HTR-8/SVneo (cell line): ENCODE measurements at regions not wholly inside any gene's neighbourhood (a gene's known extent, or its start where the extent isn't known, plus 50 kb on each side); places are given as distances from the start of the nearest gene placed in this dataset.

Source experiments
- DNase-seq: peaks from one replicate; pipeline ENCODE4 v3.0.0; 2011; ENCODE audit warnings: low spot score, mixed read lengths; ENCODE audit not compliant: insufficient read length
- FAIRE-seq: peaks from 2 replicates; lab custom pipeline; 2011; peaks lifted over from hg19 to GRCh38; lab: Jason Lieb, UNC

DNA sequence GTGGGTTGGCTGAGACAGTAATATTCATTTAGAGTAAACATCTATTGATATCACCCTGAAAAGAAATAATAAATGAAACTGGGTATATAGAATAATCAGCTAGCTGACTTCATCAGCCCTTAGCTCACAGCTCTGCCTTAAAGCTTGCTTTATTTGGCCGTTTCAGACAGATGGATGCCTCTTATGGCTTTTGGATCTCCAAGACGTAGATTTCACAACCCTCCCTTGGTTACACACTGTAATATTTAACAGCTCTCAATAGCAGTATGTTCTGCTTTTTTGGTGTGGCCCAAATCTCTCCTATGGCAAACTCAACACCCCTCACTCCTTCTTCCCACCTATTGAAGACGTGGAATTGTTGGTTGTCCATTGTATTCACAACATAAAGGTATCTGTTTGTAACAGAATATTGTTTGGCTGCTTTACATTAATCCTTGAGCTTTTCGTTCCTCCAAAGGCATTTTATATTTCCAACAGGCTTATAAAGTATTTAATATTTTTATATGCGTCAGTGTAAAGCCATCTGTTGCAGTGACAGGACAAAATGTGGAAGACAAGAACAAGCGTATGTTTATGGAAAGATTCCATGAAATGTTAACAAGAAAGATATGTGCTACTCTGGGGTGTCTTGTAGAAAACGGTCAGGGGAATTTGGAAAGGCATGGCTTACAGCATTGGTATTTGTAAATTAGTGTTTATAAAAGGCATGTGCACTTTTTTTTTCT lies 837.0 kb upstream of the RBFOX1 start:
- FAIRE-seq = no peak
- no peak for DNase-seq

- no peak for DNase-seq
- no peak for FAIRE-seq
Measured at GRCh38 chr16:6494716-6495115, 837.9 kb upstream of the RBFOX1 start.

GRCh38 chr16:6493555-6493954 lies 839.1 kb upstream of the RBFOX1 start:
- FAIRE-seq = no peak
- DNase-seq = no peak

DNA sequence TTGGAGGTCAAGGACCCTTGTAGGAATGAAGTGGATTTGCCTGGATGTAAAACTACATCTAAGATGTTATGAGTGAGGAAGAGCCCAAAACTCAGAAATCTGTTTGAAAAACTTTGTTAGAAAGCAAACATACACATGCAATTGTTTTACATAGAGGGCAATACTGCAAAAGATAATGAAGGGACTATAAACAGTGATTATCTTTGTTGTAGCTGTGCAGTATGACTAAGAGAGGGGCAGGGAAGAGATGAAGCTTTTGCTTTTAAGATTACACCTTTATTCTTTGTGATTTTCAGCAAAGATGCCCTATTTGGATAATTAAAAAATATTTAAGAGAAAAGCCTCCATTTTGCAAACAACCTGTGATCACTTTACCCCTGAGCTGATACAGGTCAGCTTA lies 839.9 kb upstream of the RBFOX1 start:
- DNase-seq = no peak
- FAIRE-seq = no peak

- FAIRE-seq (no peak), DNase-seq (no peak)
Measured at GRCh38 chr16:6484935-6485334, 847.7 kb upstream of the RBFOX1 start.

DNA sequence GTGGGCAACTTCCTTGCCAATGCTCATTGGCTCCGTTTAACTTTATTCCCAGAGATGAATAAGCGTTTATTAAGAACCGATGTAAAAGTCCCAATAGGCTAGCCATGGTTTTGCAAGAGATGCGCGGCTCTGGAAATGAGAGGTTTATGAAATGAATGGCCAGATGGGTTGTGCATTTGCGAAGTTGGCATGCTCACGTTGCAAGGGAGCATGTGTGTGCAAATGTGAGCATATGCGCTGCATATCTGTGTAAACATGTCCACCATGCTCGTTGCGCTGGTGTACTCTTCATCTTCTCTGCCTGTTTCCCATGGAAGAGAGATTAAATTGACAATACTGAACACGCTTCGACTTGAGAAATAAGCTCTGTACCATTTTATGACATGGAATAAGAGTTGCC lies 848.6 kb upstream of the RBFOX1 start:
- no peak for DNase-seq

DNA sequence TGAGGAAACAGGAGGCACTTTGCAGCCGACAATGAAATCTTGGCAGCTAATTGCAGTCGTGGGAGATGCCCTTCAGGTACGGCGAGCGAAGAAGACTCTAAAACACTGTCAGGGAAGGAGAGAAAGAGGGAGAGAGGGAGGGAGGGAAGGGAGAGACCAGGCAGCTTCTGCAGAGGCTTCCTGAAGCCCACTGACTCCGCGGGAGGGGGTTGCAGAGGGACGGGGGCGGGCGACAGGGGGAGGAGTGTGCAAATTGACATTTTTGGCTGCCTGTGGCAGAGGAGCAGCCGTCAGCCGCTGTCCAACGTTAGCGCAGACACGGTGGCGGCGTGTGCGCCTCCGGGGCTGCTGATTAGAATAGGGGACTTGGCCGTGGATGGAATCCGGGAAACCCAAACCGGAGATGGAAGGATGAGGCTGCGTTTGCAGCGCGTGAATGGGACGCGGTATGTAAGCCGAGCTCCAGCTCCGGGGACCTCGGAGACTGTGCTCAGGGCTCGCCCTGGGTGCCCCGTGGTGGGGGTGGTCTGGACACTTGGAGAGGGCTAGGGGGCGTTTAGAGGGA lies 849.1 kb upstream of the RBFOX1 start:
- no peak for DNase-seq
- FAIRE-seq = no peak

More for the DNA sequence above, 848.6 kb upstream of the RBFOX1 start:
- FAIRE-seq = no peak

DNA sequence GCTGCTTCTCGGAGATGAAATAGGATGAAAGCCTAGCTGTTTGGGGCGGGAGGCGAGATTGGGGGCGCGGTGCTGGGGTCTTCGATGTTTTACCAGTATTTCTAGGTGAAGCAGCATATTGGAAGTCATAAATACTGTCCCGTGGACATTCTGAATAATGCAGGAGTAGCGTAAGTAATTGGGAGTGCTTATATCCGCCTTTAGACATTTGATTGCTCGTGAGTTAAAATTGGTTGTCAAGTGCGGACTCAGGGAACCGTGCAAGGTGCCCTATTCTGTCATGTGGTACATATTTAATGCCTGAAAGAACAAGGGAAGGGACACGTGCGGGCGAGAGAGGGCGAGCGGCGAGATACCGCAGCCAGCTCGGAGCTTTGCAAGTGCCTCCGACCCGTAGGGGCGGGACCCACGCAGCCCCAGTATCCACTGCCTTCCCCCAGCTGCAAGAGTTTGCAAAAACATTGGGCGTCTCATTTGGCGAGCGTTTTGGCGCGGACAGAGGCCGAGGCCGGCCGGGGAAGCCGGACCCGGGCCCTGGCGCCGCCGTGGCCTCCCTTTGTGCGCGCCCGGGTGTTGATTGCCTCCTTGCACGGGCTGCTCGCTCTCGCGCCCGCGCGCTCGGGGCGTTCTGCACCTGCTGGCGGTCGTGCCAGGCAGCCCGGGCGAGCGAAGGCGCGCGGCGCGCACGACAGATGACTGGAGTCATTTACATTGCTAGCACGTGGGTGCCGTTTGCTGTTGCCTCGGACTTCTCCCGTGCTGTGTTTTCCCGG lies 849.8 kb upstream of the RBFOX1 start:
- no peak for DNase-seq
- no peak for FAIRE-seq

DNA sequence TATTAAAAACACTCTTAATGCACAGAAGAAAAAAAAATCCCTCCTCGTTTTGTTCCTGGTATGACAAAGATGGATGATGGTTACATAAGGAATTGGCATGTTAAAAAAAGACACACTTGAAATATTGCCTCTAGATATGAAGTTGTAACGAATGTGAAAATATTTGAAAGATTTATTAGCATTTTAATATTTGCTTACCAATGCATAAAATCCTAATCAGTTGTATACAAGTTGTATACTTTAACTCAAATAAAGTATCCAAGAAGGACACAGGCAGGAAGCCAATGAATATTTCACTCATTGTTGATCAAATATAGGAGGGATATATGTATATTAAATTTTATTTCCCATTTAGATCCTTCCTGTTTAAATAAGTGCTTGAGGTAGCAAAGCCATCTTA lies 850.8 kb upstream of the RBFOX1 start:
- FAIRE-seq = no peak
- DNase-seq = no peak

DNA sequence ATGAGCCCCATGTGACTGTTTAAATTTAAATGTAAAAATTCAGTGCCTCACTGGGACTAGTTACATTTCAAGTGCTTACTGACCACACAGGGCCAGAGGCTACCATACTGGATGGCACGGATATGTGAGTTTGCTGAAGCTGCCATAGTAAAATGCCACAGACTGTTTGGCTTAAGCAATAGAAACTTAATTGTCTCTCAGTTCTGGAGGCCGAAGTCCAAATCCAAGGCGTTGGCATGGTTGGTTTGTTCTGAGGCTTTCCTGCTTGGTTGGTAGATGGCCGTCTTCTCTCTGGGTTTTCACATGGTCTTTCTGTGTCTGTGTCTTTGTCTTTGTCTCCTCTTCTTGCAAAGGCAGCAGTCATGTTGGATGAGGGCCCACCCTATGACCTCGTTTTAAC lies 878.9 kb upstream of the RBFOX1 start:
- no peak for DNase-seq
- FAIRE-seq = no peak

- no peak for FAIRE-seq
- DNase-seq = no peak
Measured at GRCh38 chr16:6447021-6447790, 885.4 kb upstream of the RBFOX1 start.

GRCh38 chr16:6446370-6446769 lies 886.3 kb upstream of the RBFOX1 start:
- FAIRE-seq (no peak), DNase-seq (no peak)

- no peak for DNase-seq
- FAIRE-seq = no peak
Measured at GRCh38 chr16:6439129-6439528, 893.5 kb upstream of the RBFOX1 start.

- FAIRE-seq (no peak), DNase-seq (no peak)
Measured at GRCh38 chr16:6428861-6429260, 903.8 kb upstream of the RBFOX1 start.

GRCh38 chr16:6427621-6428020 lies 905.0 kb upstream of the RBFOX1 start:
- FAIRE-seq = no peak
- no peak for DNase-seq

- no peak for FAIRE-seq
- no peak for DNase-seq
Measured at GRCh38 chr16:6407596-6407995, 925.0 kb upstream of the RBFOX1 start.

DNA sequence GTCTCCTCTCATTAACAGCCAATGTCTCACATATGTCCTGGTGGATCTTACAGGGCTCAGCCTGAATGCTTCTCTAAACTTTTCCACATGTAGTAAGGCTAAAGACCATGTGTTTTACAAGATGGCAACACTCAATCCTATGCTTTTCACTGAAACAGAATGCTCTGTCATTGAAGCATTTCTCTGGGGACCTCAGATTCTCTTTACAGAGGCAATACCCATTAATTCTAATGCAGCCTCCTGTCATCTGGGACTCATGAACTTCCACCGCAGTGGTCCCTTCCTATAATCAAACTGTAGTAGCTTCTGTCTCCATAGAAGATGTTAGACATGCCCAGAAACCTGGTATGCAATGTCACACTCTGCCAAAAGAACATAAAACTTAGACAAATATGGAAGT lies 926.6 kb upstream of the RBFOX1 start:
- no peak for DNase-seq
- FAIRE-seq = no peak

DNA sequence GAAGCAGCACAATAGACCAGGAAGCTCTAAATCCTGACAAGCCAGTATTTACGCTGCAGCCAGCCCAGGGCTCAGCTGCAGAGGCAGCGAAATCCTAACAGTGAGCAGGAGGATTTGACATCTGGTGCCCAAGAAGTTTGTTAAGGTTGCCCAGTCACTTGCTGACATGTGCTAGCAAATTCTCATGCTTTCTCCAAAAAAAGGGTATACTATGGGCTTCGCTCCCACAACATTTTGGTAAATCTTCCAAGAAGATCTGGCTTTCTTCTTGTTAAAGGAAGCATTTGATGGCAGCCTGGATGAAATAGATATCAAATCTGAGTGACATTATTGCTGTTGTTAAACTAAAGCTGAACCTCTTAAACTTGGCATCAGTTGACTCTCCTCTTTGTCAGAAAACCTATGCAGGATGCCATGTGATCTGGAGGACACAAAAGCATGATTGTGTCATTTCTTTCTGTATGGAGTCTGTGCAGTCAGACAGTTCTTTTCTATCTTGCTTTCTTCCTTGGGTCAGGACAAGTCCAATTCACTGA lies 949.7 kb upstream of the RBFOX1 start:
- FAIRE-seq (no peak), DNase-seq (no peak)

DNA sequence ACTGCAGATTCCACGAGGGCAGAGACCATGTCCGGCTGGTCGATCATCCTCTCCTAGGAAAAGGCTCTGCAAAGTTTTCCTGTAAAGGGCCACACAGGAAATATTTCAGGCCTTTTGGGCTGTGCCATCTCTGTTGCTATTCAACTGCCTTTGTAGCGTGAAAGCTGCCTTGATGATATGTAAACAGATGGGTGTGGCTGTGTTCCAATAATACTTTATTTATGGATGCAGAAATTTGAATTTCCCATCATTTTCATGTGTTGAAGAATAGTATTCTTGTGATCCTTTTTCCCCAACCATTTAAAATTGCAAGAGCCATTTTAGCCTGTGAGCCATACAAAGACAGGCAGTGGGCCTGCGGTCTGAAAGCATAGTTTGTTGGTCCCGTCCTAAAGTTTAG lies 950.7 kb upstream of the RBFOX1 start:
- DNase-seq (no peak), FAIRE-seq (no peak)

- no peak for DNase-seq
- FAIRE-seq = no peak
Measured at GRCh38 chr16:6377956-6378355, 954.7 kb upstream of the RBFOX1 start.
